Hepatocyte (in vitro differentiated cells): ENCODE measurements at regions not wholly inside any gene's neighbourhood (a gene's known extent, or its start where the extent isn't known, plus 50 kb on each side); places are given as distances from the start of the nearest gene placed in this dataset.
A peak's percentile ranks its signal among the peaks of the same experiment; 100 is the strongest.

Source experiments
- DNase-seq: peaks from one replicate; pipeline ENCODE4 v3.0.0-alpha.2; 2016; ENCODE audit warnings: low spot score
- H2AFZ ChIP-seq: fragments of 200-600 bp; sonication (generic); 2 replicates; pipeline ENCODE4 v1.6.0; 2016; ENCODE audit warnings: antibody characterized with exemption, mild to moderate bottlenecking
- H3K27ac ChIP-seq: fragments of 200-600 bp; sonication (generic); 2 replicates; pipeline ENCODE4 v1.5.1; 2016; ENCODE audit warnings: mild to moderate bottlenecking
- H3K27me3 ChIP-seq: fragments of 200-600 bp; sonication (generic); 2 replicates; pipeline ENCODE4 v1.6.1; 2016
- H3K36me3 ChIP-seq: fragments of 200-600 bp; sonication (generic); replicated peaks from 2 replicates; pipeline ENCODE4 v1.5.1; 2016; ENCODE audit warnings: low read depth; ENCODE audit not compliant: insufficient read depth
- H3K4me1 ChIP-seq: fragments of 200-600 bp; sonication (generic); 2 replicates; pipeline ENCODE4 v1.5.1; 2016; ENCODE audit warnings: mild to moderate bottlenecking, moderate library complexity; ENCODE audit not compliant: insufficient read depth
- H3K4me2 ChIP-seq: fragments of 200-600 bp; sonication (generic); 2 replicates; pipeline ENCODE4 v1.6.0; 2016
- H3K4me3 ChIP-seq: fragments of 200-600 bp; sonication (generic); 2 replicates; pipeline ENCODE4 v1.5.1; 2016; ENCODE audit warnings: mild to moderate bottlenecking
- H3K79me2 ChIP-seq: fragments of 200-600 bp; sonication (generic); 2 replicates; pipeline ENCODE4 v1.6.0; 2017; ENCODE audit warnings: mild to moderate bottlenecking
- H3K9me2 ChIP-seq: fragments of 200-600 bp; sonication (generic); replicated peaks from 2 replicates; pipeline ENCODE4 v1.6.0; 2017; ENCODE audit warnings: mild to moderate bottlenecking; ENCODE audit not compliant: insufficient read depth
- H3K9me3 ChIP-seq: fragments of 200-600 bp; sonication (generic); 2 replicates; pipeline ENCODE4 v1.5.1; 2016; ENCODE audit warnings: low read depth, mild to moderate bottlenecking
- H4K20me1 ChIP-seq: fragments of 200-600 bp; sonication (generic); 2 replicates; pipeline ENCODE4 v1.6.0; 2016; ENCODE audit warnings: mild to moderate bottlenecking; ENCODE audit not compliant: insufficient read depth, poor library complexity, severe bottlenecking
- EZH2 ChIP-seq: fragments of 200-600 bp; sonication (generic); IDR thresholded peaks from 2 replicates; pipeline ENCODE4 v1.6.1; 2016; ENCODE audit warnings: antibody characterized with exemption, mild to moderate bottlenecking, borderline replicate concordance
- EZH2phosphoT487 ChIP-seq: fragments of 200-600 bp; sonication (generic); IDR thresholded peaks from one replicate; pipeline ENCODE4 v1.6.1; 2018; ENCODE audit warnings: antibody characterized with exemption, mild to moderate bottlenecking, low read depth, moderate library complexity; ENCODE audit not compliant: unreplicated experiment, severe bottlenecking
- WGBS: methylation state at CpG from one replicate; pipeline ENCODE4 v1.1.6; 2016; ENCODE audit warnings: low lambda C conversion rate; ENCODE audit errors: missing lambda C conversion rate; 5-methylcytosine and 5-hydroxymethylcytosine counted together
- TF ChIP-seq, protein P1 (sequence below): fragments of 200-600 bp; sonication (generic); IDR thresholded peaks from 2 replicates; pipeline ENCODE4 v1.5.1; 2016; ENCODE audit warnings: antibody characterized with exemption, mild to moderate bottlenecking; ENCODE audit not compliant: poor library complexity

DNA sequence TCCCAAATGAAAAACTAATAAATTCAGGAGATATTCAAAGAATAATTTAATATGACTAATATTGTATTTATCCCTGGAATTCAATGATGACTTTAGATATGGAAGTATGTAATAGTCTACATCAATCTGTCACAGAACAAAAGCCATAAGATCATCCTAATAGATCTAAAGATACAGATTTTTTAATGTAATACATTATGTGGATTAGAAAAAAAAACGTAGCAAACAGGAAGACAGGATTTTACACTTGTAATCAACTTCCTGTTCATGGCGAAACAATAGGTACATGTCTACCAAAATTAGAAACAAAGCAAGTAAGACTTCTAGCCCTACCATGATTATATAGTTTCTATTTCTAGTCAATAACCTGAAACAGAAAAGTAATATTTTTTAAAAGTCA, 192.2 kb downstream of the TTC32 start:
- H3K4me1 ChIP-seq: no peaks in the 10 kb centered on the region
- no peaks in the 10 kb centered on the region for H3K9me2 ChIP-seq
- H3K9me3 ChIP-seq: no peaks in the 10 kb centered on the region
- no peaks in the 10 kb centered on the region for H3K36me3 ChIP-seq
- H4K20me1 ChIP-seq: no peaks in the 10 kb centered on the region
- no peaks in the 10 kb centered on the region for H3K27me3 ChIP-seq
- no peak for TF ChIP-seq EZH2phosphoT487
- no peak overlapping the region for H3K4me3 ChIP-seq
- 78% methylated on average over 2 of the region's 2 CpGs for WGBS
- no peak overlapping the region for H2AFZ ChIP-seq
- no peak overlapping the region for H3K27ac ChIP-seq
- H3K79me2 ChIP-seq: no peaks in the 10 kb centered on the region
- no peak for DNase-seq
- H3K4me2 ChIP-seq: no peak overlapping the region

DNA sequence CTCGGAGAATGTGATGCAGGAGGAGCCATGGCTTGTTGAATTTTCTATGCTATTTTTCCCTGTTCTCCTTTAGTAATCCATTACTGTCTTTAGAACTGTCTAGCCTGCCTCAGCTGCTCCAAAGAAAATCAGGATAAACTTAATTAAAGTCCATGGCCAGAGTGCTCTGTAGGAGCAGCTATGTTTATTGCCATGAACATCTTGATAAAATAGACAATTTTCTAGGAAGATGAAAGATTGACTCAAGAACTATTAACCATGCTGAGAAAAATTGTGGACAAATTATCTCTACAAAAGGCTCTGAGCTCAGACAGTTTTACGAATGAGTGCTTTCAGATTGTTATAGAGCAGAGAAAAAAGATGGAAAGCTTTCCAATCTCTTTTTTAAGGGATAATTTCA, 193.0 kb downstream of the TTC32 start:
- H2AFZ ChIP-seq: no peak overlapping the region
- no peak for TF ChIP-seq EZH2phosphoT487
- TF ChIP-seq EZH2: no peak
- TF ChIP-seq, protein P1, sequence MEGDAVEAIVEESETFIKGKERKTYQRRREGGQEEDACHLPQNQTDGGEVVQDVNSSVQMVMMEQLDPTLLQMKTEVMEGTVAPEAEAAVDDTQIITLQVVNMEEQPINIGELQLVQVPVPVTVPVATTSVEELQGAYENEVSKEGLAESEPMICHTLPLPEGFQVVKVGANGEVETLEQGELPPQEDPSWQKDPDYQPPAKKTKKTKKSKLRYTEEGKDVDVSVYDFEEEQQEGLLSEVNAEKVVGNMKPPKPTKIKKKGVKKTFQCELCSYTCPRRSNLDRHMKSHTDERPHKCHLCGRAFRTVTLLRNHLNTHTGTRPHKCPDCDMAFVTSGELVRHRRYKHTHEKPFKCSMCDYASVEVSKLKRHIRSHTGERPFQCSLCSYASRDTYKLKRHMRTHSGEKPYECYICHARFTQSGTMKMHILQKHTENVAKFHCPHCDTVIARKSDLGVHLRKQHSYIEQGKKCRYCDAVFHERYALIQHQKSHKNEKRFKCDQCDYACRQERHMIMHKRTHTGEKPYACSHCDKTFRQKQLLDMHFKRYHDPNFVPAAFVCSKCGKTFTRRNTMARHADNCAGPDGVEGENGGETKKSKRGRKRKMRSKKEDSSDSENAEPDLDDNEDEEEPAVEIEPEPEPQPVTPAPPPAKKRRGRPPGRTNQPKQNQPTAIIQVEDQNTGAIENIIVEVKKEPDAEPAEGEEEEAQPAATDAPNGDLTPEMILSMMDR: no peak
- no peaks in the 10 kb centered on the region for H3K9me2 ChIP-seq

DNA sequence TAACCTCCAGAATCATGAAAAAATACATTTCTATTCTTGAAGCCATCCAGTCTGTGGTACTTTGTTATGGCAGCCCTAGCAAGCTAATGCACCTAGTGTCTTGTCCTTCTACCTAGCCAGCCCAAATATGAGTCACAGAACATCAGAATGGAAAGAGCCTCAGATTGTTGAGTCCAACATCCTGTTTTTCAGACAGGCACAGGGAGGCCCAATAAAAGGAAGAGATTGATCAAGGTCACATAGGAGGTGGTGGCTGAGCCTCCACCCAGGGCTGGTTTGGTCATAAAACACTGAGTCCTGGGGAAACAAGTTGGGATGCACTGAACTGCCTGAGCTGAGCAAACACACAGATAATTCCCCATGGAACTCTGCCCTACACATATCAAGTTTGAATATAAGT, 195.5 kb downstream of the TTC32 start:
- no peaks in the 10 kb centered on the region for H3K36me3 ChIP-seq

More for the DNA sequence above, 193.0 kb downstream of the TTC32 start:
- DNase-seq: no peak
- no peaks in the 10 kb centered on the region for H3K27me3 ChIP-seq
- H3K27ac ChIP-seq: no peak overlapping the region
- no peaks in the 10 kb centered on the region for H3K4me1 ChIP-seq
- no peaks in the 10 kb centered on the region for H3K36me3 ChIP-seq
- no peak overlapping the region for H3K4me3 ChIP-seq
- no peaks in the 10 kb centered on the region for H4K20me1 ChIP-seq
- H3K9me3 ChIP-seq: no peaks in the 10 kb centered on the region
- WGBS: 93% methylated on average over 2 of the region's 2 CpGs
- no peaks in the 10 kb centered on the region for H3K79me2 ChIP-seq
- no peak overlapping the region for H3K4me2 ChIP-seq

DNA sequence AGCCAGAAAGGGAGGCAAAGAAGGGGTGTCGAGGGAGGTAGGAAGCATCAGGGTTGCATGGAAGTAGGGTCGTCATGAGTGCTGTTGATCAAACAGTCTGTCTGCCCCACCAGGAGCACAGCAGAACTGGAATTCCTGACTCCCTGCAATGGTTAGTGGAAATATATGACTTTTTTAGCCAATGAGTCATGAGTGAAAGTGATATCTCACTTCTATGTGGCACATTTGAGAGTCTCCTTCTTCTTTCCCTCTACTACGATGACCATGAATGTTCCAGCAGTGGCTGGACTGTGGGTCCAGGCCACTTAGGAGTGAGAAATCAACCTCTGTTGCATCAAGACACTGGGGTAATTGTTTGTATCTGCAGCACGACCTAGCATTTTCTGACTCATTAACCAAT, 199.5 kb downstream of the TTC32 start:
- Histone ChIP-seq H3K36me3 (no peaks in the 10 kb centered on the region), H3K9me2 (no peaks in the 10 kb centered on the region), H3K79me2 (no peaks in the 10 kb centered on the region), H3K4me1 (no peaks in the 10 kb centered on the region), H3K27me3 (no peaks in the 10 kb centered on the region), H3K4me2 (no peak overlapping the region), H4K20me1 (no peaks in the 10 kb centered on the region), H3K9me3 (no peaks in the 10 kb centered on the region), H2AFZ (no peak overlapping the region), H3K4me3 (no peak overlapping the region), H3K27ac (no peak overlapping the region)
- 88% methylated on average over 4 of the region's 4 CpGs for WGBS
- TF ChIP-seq EZH2 (no peak), EZH2phosphoT487 (no peak)
- TF ChIP-seq, protein P1: no peak
- no peak for DNase-seq

More for the DNA sequence above, 195.5 kb downstream of the TTC32 start:
- Histone ChIP-seq H4K20me1 (no peaks in the 10 kb centered on the region), H3K4me2 (no peak overlapping the region), H3K27ac (peak overlapping the region; percentile 27), H3K9me3 (no peaks in the 10 kb centered on the region), H3K9me2 (no peaks in the 10 kb centered on the region), H3K4me1 (no peaks in the 10 kb centered on the region), H3K4me3 (no peak overlapping the region), H3K79me2 (no peaks in the 10 kb centered on the region), H2AFZ (no peak overlapping the region), H3K27me3 (no peaks in the 10 kb centered on the region)
- DNase-seq: peak; percentile 32
- TF ChIP-seq EZH2phosphoT487 (no peak), EZH2 (no peak)
- TF ChIP-seq, protein P1: no peak
